Uterus (tissue), 2 donors: ENCODE measurements at regions not wholly inside any gene's neighbourhood (a gene's known extent, or its start where the extent isn't known, plus 50 kb on each side); places are given as distances from the start of the nearest gene placed in this dataset.

Source experiments
- CTCF ChIP-seq, 4 experiments: fragments of 200-600 bp in 2 of 4; fragments of 450-650 bp in 2 of 4; sonication (generic) in 2 of 4; IDR thresholded peaks; one replicate each; pipeline ENCODE4 v1.5.1; 2016 to 2019; ENCODE audit warnings: antibody characterized with exemption in 4 of 4, mild to moderate bottlenecking in 2 of 4, moderate library complexity in 1 of 4
- POLR2A ChIP-seq, 2 donors: fragments of 450-650 bp; IDR thresholded peaks; one replicate each; pipeline ENCODE4 v1.6.1; 2016; ENCODE audit warnings: antibody characterized with exemption in 2 of 2, mild to moderate bottlenecking in 1 of 2, moderate library complexity in 1 of 2

- no peak for TF ChIP-seq POLR2A (IDR thresholded peaks at IDR 0.05)
- TF ChIP-seq CTCF (IDR thresholded peaks at IDR 0.05), result no peak
Observed at GRCh38 chr6:19906171-19906570, 69.0 kb downstream of the ID4 start.
